ENCODE measurements at regions not wholly inside any gene's neighbourhood (a gene's known extent, or its start where the extent isn't known, plus 50 kb on each side); places are given as distances from the start of the nearest gene placed in this dataset.

GRCh38 chr2:18170642-18171041 is 292.2 kb downstream of the KCNS3 start:
- TF ChIP-seq CTCF (IDR thresholded peaks at IDR 0.05): no peak
- DNase-seq (ENCODE audit: low spot score) (no peak), ATAC-seq (ENCODE audit: low FRiP score) (no peak)

GRCh38 chr2:18169893-18170175 is 291.4 kb downstream of the KCNS3 start:
- ATAC-seq (ENCODE audit: low FRiP score) (no peak), DNase-seq (ENCODE audit: low spot score) (no peak)
- TF ChIP-seq CTCF (IDR thresholded peaks at IDR 0.05): no peak

GRCh38 chr2:18169121-18169892 is 290.8 kb downstream of the KCNS3 start:
- DNase-seq (ENCODE audit: low spot score) (no peak), ATAC-seq (ENCODE audit: low FRiP score) (no peak)
- no peak for TF ChIP-seq CTCF (IDR thresholded peaks at IDR 0.05)

- TF ChIP-seq CTCF (IDR thresholded peaks at IDR 0.05): no peak
- ATAC-seq (ENCODE audit: low FRiP score) (no peak), DNase-seq (ENCODE audit: low spot score) (no peak)
Measured at GRCh38 chr2:18167871-18168270, 289.4 kb downstream of the KCNS3 start.

- DNase-seq (ENCODE audit: low spot score) (no peak), ATAC-seq (ENCODE audit: low FRiP score) (no peak)
- no peak for TF ChIP-seq CTCF (IDR thresholded peaks at IDR 0.05)
Measured at GRCh38 chr2:18161681-18162080, 283.2 kb downstream of the KCNS3 start.

- no peak for DNase-seq (ENCODE audit: low spot score)
- TF ChIP-seq CTCF (IDR thresholded peaks at IDR 0.05): no peak
- ATAC-seq (ENCODE audit: low FRiP score): no peak
Measured at GRCh38 chr2:18159896-18160295, 281.4 kb downstream of the KCNS3 start.

- no peak for ATAC-seq (ENCODE audit: low FRiP score)
- TF ChIP-seq CTCF (IDR thresholded peaks at IDR 0.05): no peak
- no peak for DNase-seq (ENCODE audit: low spot score)
Measured at GRCh38 chr2:18156421-18156820, 278.0 kb downstream of the KCNS3 start.
